Effector CD4-positive, alpha-beta T cell (primary cell): ENCODE measurements at regions not wholly inside any gene's neighbourhood (a gene's known extent, or its start where the extent isn't known, plus 50 kb on each side); places are given as distances from the start of the nearest gene placed in this dataset.

Experiments
- DNase-seq: peaks from one replicate; pipeline ENCODE4 v3.0.0-alpha.2; 2020

GRCh38 chr2:196318517-196319377 lies 147.4 kb upstream of the STK17B start:
- DNase-seq: no peak

DNA sequence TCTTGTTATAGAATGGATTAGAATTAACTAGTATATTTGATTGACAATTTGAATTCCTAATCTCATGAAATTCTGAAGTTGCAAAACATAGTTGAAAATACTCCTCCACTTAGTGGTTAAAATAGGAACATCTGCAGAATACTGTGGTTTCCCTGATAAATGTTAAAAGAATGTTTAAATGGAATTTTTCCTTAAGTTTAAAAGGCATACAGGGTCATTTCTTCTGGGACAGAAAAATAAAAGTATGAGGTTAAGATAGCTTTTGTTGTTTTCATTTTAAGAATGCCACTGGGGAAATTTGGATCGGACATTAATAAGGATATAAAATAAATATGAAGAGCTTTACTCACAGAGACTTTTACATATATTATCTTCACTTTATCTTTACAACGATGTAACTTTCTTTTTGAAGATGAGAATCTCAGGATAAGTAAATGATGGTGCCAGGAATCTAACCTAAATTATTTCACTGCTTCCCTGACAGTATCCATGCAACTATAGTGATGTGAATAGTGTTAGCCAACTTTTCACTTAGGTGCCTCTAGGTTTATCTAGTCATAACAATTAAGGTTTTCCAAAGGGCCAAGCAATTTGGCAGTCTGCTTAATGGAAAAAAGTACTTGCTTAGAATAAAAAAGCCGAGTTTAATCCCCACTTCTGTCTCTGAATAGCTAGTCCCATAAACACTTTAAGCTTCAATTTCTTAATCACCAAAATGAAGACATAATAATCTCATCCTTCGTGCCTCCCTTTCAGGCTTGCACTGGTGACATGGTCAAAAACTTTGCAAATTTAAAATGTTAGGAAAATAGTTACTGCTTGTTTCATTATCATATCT lies 151.8 kb upstream of the STK17B start:
- DNase-seq: no peak

DNA sequence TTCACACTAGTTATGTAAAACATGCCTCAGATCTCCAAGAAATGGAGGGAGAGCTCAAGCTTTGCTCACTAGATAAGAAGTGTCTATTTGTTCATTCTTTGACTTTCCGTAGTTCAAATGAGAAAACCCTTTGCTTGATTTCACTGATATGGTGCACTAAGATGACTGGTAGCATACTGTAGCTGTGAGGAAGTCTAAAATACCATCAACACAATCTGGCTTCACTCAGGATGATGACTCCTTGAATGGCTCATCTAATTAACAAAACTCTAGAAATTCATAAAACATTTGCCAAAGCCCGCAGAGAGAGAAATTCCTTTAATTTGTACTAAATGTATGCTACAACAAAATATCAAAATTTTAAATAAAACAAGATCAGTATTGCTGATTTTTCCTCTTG lies 152.8 kb upstream of the STK17B start:
- no peak for DNase-seq

DNA sequence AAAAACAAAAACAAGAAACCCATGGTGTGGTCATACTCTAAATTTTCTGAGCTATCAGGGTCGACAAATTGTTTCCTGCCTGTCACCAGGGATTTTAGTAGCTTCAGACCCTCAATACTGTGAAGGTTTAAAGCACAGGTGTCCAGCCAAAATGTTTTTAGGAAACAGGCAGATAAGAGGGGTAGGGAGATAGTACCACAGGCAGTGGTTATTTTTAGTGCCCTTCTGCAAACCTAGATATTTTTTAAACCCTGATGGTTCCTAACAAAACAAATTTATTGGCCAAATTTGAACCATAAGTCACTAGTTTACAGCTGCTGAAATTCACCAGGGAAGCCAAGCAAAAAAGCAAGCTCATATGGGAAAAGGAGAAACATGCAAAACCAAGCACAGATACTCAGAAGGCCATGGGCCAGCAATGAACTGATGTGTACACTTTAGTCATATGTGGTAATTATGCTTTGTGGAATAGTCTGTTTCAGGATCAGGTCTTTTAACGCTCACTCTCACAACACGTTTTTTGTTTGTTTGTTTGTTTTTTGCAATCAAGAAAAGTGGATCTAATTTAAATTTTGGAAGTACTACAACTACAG lies 156.8 kb upstream of the STK17B start:
- no peak for DNase-seq

DNA sequence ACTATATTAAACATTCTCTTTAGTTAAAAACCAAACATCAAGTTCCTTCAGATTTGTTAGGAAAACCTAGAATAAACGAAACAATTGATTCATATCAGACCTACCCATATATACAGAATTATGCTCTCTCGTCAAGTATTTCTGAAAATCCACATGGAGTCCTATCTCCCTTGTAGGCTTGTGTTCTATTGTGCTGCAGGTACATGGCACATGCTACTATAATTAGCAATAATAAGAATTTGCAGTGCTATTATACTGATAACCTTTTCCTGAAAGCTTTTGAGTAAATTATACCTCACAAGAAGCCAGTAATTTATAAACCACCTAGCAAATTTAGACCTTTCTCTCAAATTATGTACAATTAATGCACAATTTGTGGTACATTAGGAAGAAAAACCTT lies 158.6 kb upstream of the STK17B start:
- DNase-seq: no peak

DNA sequence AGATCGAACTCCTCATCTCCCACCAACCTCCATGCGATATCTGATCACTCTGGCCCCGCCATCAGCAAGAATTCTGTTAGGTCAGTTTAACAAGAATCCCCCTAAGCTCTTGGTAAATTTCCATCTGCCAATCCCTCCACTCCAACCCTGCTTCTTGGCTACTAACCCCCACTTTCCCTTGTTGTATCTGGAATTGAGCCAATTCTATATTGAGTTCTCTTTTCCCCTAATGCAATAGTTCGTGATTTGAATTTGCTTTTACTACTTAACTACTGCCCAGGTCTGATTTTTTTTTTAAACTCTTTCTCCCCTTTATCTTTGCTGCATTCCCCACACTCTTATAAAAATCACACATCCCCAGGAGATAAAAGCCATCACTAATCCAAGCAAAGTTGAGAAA lies 159.3 kb upstream of the STK17B start:
- no peak for DNase-seq

GRCh38 chr2:196331143-196331542 lies 159.8 kb upstream of the STK17B start:
- no peak for DNase-seq

DNA sequence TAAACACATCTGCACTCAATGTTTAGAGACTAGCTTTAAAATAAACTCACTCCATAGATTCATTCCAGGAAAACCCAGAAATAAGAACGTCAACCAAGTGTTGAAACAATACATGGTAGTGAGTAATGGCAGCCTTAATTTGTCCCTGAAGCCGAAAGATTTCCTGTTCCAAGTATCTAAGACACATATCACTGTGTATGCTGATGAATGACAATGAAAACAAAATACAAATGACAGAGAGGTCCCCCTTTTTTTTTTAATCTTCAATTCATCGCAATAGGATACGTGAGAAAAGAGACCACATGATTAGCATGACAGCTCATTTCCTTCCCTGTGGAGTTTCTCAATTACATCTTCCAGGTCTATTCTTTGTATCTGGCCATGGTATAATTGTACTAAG lies 160.5 kb upstream of the STK17B start:
- no peak for DNase-seq

DNA sequence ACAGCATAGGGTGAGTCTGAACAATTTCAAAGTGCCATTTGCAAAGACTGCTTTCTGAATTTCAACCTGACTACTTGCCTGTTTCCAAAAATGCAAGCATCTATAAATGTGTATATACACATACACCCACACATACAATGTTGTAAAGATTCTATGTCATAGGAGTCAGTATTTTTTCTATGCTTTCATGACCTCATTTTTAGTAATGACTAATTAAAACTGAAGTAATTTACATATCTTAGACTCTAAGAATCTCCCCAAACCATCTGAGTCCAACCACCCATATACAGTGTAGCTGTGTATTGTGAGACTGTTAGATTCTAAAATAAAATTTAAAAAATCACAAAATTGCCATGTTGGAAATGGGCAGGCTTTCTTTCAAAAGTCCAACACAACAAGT lies 162.0 kb upstream of the STK17B start:
- no peak for DNase-seq

DNA sequence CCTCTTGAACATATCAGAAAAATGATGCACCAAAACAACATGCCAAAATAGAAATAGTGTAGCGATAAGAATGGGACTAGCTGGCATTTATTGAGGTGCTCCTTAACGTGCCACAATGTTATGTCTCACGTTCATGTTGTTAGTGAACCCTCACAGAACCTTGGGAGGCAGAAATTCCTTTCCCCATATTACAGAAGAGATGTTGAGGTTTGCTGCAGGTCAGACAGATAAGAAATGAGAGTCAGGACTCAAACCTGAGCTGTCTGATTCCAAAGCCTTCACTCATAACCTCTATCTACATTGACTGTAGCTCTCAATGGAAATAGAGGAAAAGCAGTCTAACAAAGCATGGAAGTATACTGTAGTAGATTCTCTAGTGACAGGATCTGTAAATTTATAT lies 163.3 kb upstream of the STK17B start:
- no peak for DNase-seq

GRCh38 chr2:196335221-196335634 lies 163.8 kb upstream of the STK17B start:
- DNase-seq: no peak

- DNase-seq: no peak
Measured at GRCh38 chr2:196336207-196336606, 164.8 kb upstream of the STK17B start.

- DNase-seq: no peak
Measured at GRCh38 chr2:196336715-196337114, 165.3 kb upstream of the STK17B start.

DNA sequence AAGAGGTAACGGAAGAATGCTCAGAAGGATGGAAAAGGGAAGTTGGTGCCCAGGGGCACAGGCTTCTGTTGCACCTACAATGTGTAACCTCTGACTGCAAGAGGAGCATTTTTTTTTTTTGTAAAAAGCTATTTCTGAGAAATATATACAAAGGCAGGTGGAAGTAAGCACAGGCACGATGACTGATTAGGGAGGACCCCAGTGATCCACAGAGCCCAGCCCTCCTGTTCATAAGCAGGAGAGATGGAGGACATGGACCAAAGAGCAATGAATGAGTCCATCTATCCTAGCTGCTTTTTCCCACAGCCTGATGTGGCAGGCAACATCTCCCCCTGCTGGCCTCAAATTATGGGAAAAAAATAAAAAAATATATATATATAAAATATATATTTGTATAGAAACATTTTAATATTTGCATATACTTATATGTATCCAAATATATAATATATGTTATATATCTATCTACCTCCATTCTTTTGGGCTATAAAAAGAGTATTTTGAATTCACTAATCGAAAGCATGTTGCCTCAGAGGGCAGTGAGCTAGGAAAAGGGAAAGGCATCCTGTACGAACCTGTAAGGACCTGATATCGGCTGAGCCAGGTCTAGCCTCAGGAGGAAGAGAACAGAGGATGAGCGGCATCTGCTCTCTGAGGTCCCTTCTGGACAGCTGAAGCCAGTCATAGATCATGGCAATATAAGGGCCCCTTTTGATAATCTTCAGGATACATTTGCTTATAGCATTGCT lies 166.0 kb upstream of the STK17B start:
- DNase-seq: peak; percentile 4

DNA sequence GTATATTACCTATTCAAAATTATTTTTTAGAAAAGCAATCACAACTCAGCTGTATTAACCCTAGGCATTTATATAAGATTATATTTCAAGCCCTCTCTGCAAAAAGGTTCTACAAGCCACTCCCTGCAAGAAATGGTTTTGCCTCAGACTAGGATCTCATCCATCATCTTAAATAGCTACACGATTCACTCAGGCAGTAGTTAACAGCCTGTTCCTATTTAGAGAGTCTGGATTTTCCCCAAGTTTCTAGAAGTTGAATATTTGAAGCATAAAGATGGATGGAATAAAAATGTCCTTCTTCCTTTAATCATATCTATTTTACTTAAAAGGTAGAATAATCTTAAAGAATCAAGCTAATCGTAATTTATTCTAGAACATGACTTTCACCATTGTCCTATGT lies 167.1 kb upstream of the STK17B start:
- DNase-seq: no peak

DNA sequence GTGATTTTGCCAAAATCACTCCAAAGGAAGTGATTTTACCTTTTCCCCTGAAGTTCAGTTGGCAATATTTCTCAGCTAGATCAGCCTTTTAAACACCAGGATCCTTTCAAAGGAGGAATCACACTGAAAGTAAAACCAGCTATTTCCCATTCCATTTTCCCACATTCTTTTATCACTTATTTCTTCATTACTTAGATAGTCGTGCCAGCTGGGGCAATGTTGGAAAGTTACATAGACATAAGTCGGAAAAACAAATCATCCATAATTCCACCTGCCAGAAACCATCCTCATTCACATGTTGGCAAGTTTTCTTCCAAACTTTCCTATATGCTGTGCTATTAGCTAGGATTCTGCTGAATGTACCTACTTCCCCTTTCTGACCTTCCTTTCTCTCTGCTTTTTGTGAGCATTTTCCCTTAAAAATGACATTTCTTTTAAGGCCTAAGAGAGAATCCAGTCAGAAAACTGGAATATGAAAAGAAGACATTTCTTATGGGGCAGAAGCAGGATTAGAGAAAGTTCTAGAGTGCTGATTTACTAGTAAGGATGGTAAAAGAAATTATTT lies 170.0 kb upstream of the STK17B start:
- no peak for DNase-seq

GRCh38 chr2:196344397-196344796 lies 173.0 kb upstream of the STK17B start:
- DNase-seq: no peak

DNA sequence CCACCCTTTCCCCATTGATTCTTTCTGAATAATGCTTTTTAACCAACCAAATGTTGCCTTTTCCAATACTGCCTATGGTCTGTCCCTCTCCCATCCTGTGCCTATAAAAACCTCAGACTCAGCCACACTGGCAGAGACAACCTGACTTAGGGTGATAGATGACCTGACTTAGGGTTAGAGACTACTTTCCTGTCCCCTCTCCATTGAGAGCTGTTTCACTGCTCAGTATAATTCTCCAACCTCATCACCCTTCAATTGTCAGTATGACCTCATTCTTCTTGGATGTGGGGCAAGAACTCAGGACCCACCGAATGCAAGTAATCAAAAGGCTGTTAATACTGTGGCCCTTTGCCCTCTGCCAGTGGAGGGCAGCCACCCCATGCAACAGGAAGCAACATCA lies 182.3 kb upstream of the STK17B start:
- DNase-seq: no peak

- no peak for DNase-seq
Measured at GRCh38 chr2:196354186-196354585, 182.8 kb upstream of the STK17B start.

GRCh38 chr2:196356332-196356731 lies 185.0 kb upstream of the STK17B start:
- no peak for DNase-seq

DNA sequence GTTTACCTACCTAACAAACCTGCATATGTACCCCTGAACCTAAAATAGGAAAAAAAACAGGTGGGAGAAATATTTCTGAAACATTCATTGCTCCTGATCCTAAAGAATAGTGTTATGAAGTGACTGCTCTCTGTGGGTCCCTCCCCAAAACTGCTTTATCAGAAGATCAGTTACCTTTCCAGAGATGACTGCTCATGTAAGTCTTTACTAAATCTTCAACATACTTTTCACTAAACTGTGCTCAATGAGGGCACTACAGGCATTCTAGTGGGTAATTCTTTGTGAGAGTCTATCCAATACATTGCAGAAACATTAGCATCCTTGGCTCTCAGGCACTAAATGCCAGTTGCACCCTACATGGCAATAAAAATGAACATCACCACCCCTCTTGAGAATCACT lies 189.3 kb upstream of the STK17B start:
- no peak for DNase-seq

DNA sequence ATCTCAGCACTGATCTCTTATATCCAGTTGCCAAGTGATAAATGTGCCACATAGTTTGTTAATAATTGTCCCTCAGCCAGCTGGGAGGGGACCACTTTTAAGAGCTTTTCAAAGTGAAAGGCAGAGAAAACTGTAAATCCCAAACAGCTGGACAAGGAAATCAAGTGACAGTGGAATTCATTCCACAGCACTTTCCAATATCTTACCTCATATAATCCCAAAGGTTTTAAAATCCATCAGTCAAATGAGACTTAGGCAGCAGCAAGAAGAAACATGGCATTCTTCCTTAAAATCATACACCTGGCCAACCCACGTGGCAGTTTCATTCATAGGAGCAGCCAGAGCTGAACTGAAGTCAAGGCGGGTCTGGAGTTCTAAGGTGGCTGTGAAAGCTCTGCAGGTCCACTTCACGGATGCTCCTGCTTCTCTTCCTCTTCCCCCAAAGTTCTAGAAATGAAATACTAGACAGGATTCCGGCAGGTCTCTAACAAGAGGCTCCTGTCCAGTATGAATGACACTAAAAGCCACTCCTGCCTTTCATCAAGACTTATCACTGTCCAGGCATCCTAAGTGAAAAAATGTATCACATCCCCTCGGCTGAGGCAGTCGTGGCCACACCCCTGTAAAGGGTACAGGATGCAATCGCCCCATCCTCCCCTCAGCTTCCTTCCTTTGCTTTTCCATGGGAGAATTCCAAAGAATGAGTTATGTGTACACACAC lies 190.4 kb upstream of the STK17B start:
- no peak for DNase-seq
